Thyroid gland (tissue), 4 donors: ENCODE measurements at regions not wholly inside any gene's neighbourhood (a gene's known extent, or its start where the extent isn't known, plus 50 kb on each side); places are given as distances from the start of the nearest gene placed in this dataset.

Source experiments
- POLR2A ChIP-seq, 2 donors: fragments of 450-650 bp; IDR thresholded peaks; one replicate each; pipeline ENCODE4 v1.6.1; 2017; ENCODE audit warnings: antibody characterized with exemption in 2 of 2, mild to moderate bottlenecking in 2 of 2, moderate library complexity in 1 of 2
- TF ChIP-seq, protein P1 (sequence below), 6 experiments: fragments of 200-600 bp in 3 of 6; fragments of 450-650 bp in 3 of 6; sonication (generic) in 3 of 6; IDR thresholded peaks; one replicate each; pipeline ENCODE4 v1.5.1; 2016 to 2019; ENCODE audit warnings: antibody characterized with exemption in 6 of 6, mild to moderate bottlenecking in 2 of 6, inconsistent platforms in 1 of 6, moderate library complexity in 1 of 6

DNA sequence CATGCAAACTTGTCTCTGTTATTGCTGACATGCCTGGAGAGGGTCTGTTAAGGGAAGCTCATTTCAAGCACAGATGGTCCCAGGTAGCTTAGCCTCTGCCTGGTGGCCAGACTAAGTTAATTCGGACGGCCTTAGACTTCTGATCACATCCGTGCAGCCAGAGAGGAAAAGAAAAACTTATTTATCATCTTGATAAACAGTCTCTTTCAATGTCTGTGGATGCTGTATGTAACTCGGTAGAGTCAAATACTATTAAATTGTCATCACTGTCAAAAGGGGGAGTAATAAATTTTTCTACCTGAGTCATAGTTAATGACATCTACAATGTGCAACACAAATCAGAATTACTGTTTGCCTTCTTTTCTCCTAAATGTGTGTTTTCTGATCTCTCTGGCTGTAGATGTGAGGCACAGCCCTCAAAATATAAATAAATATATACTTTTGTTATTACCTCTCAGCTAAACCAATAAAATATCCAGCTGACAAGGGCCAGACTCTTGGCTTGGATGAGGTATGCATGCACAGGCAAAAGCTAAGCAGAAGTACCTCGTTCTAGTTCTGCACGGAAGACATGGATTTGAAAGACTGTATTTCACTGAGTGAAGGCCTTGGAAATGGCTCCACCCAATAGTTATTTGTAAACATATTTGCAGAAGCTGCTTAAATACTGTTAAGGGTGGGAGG, 530.0 kb downstream of the TAFA4 start:
- TF ChIP-seq, protein P1, sequence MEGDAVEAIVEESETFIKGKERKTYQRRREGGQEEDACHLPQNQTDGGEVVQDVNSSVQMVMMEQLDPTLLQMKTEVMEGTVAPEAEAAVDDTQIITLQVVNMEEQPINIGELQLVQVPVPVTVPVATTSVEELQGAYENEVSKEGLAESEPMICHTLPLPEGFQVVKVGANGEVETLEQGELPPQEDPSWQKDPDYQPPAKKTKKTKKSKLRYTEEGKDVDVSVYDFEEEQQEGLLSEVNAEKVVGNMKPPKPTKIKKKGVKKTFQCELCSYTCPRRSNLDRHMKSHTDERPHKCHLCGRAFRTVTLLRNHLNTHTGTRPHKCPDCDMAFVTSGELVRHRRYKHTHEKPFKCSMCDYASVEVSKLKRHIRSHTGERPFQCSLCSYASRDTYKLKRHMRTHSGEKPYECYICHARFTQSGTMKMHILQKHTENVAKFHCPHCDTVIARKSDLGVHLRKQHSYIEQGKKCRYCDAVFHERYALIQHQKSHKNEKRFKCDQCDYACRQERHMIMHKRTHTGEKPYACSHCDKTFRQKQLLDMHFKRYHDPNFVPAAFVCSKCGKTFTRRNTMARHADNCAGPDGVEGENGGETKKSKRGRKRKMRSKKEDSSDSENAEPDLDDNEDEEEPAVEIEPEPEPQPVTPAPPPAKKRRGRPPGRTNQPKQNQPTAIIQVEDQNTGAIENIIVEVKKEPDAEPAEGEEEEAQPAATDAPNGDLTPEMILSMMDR (IDR thresholded peaks at IDR 0.05) = no peak
- TF ChIP-seq POLR2A (IDR thresholded peaks at IDR 0.05) = no peak
